ENCODE measurements at regions not wholly inside any gene's neighbourhood (a gene's known extent, or its start where the extent isn't known, plus 50 kb on each side); places are given as distances from the start of the nearest gene placed in this dataset.

DNA sequence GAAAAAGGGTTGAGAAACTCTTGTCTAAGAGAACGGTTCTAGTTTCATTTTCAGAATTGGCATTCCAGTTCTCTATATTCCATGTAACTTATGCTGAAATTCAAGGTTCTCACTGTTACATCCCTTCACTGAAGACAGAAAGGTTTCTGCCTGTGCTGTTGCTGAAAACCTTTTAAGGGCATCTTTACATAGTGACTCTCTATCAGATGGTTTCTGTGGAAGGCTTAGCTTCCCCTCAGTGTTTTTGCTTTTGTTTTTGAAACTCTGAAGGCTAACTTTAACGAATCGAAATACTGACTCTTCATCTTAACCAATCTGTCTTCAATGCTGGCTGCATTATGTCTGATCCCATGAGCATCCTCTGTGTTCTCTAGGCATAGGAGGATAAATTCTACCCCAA lies 1286.2 kb upstream of the EYS start:
- no peak for DNase-seq

DNA sequence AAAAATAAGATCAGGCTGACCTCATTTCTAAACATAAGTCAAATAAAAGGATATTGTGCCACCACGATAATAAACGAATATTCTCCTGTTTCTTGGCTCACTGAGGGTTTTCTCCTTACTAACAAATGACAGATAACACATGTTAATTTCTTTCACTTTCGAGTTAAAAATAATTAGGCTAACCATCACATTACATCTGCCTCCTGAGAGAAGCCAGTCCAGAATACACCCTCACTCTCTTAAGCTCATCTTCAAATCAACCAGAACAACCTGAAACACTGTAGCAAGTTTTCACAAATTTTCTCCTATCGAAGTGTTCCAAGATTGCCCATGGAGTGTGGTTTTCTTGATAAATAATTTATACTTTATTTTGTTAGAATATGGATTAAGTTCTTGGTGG lies 1285.6 kb upstream of the EYS start:
- no peak for DNase-seq

DNA sequence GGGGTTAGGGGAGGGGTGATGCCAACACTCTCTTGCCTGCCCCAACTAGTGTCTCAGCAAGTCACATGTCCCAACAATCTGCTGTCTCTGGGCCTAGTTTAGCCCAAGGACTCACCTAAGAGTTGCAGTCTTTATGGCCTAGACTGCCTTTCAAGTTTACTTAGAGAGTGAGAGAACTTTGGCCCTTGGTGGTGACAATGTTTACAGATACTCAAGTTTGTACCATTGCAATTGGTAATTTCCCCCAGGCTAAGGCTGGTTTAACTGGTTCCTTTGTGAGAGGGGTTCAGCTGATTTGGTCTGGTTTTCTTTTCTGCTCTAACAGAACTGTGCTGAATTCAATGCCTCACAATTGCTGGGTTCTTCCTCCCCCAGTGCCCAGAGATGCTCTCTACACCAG lies 1279.9 kb upstream of the EYS start:
- DNase-seq = no peak

GRCh38 chr6:66985816-66986215 lies 1278.8 kb upstream of the EYS start:
- no peak for DNase-seq

- no peak for DNase-seq
Measured at GRCh38 chr6:66970373-66970772, 1263.3 kb upstream of the EYS start.

- no peak for DNase-seq
Measured at GRCh38 chr6:66965227-66965626, 1258.2 kb upstream of the EYS start.

DNA sequence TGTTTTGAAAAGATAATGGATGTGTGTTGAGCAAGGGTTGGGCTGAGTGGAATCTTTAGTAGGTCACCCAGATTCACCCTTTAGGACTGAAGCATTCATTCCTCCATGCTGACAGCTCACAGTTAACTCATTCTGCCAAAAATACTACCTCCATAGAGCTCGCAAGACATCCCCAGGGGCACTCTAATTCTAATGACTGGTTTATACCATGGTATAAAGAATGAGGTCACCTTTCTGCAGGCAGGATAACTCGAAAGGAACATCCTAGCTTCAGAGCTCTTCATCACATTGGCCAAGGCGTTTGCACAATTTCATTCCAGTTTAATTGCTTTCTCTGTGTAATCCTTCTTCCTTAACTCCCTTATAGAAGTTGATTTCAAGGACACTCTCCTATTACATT lies 1257.2 kb upstream of the EYS start:
- no peak for DNase-seq

- DNase-seq = no peak
Measured at GRCh38 chr6:66962082-66962481, 1255.1 kb upstream of the EYS start.

DNA sequence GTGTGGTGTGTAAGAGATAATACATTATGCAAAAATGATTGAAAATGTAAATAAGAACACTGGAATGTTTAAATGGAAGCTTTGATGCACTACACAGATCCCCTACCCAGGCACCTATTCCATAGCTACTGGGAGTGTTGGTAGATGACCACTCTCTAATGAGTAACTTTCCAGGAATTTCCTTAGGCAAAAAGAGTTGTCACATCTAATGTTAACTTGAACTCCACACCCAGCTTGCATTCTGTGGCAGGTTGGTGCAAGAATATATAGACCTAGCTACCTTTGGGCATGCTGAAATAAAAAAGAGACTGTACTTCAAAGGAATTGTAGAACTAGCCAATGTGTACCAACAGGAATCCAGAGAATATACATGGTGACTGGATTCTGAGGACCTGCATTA lies 1254.2 kb upstream of the EYS start:
- DNase-seq = no peak

DNA sequence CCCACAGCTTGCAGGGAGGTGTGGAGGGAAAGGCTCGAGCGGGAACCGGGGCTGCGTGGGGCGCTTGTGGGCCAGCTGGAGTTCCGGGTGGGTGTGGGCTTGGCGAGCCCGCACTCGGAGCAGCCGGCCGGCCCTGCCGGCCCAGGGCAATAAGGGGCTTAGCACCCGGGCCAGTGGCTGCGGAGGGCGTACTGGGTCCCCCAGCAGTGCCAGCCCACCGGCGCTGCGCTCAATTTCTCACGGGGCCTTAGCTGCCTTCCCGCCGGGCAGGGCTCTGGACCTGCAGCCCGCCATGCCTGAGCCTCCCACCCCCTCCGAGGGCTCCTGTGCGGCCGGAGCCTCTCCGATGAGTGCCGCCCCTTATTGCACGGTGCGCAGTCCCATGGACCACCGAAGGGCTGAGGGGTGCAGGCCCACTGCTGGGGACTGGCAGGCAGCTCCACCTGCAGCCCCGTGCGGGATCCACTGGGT lies 1242.2 kb upstream of the EYS start:
- no peak for DNase-seq

- DNase-seq = no peak
Measured at GRCh38 chr6:66948106-66948505, 1241.1 kb upstream of the EYS start.

DNA sequence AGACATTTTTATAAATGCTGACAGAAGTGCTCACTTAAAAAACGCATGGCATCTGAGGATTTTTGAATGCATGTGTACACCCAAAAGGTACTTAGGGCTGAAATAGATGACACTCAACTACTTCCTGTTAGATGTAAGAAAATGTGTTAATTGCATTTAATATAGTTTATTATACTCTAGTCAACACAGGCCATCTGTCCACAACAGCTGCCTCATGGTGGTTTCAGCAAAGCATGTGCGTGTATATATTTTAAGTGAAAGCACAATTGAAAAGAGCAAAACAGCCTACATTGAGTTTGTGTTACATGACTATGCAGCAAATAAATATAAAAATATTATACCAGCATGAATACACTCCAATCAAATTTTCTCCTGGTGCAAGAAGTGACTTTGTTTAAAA lies 1233.0 kb upstream of the EYS start:
- peak; percentile 23 for DNase-seq

GRCh38 chr6:66937180-66937579 lies 1230.2 kb upstream of the EYS start:
- no peak for DNase-seq

DNA sequence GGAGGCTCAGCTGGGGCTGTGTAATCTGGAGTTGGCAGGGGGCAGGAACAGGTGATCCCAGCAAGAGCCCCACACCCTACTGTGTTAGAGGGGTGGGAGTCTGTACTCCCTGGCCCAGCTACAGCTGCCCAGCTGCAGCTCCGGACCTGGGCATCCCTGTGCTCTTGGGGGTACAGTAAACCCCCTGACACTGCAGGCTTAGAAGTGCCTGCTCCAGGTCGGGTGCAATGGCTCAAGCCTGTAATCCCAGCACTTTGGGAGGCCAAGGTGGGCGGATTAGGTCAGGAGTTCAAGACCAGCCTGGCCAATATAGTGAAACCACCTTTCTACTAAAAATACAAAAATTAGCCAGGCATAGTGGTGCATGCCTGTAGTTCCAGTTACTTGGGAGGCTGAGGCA lies 1228.6 kb upstream of the EYS start:
- no peak for DNase-seq

DNA sequence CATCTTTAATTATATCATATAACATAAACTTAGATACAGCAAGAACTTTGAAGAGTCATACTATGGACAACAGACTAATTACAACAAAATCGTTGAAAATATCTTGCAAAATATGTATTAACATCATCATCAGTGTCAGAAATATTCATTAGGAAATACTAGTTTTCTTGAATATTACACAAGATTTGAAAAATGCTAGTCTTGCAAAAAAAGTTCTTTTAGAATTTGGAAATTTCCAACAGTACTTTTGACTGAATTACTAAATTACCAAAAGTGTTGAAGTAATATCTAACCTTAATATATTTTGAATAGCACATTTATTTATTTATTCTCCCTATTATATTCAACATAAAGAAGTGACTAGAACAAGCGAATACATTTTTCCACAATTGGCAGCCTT lies 1224.8 kb upstream of the EYS start:
- no peak for DNase-seq

DNA sequence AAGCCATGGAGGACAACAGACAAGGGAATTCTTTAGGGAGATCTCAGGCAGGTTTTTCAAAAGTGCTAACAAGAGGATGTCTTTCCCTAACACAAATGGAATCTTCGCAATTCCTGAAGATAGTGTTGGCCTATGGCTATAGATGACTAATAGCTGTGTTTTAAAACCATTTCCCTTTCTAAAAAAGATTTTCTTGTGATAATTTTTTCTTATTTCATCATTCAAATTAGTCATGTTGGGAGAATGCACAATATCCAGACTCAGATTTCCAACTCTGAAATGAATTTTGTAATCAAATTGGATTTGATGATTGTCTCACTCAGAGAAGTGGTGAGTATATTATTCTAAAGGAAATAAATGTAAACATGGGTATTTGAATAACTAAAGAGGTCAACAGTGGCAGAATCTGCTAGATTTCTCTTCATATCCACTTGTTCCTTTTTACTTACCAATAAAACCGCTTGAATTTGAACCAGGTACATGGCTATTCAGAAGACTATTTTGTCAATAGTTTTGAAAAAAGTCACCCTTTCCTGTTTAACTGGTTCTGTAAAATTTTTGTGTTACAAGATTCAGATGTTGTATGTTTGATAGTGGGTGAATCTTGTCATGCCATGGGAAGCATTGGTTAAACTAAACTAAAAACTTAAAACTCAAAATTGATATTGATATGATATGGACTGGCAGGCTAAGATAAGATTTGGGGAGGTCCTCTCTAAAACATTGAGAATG lies 1223.7 kb upstream of the EYS start:
- no peak for DNase-seq

- DNase-seq = no peak
Measured at GRCh38 chr6:66926060-66926459, 1219.0 kb upstream of the EYS start.

DNA sequence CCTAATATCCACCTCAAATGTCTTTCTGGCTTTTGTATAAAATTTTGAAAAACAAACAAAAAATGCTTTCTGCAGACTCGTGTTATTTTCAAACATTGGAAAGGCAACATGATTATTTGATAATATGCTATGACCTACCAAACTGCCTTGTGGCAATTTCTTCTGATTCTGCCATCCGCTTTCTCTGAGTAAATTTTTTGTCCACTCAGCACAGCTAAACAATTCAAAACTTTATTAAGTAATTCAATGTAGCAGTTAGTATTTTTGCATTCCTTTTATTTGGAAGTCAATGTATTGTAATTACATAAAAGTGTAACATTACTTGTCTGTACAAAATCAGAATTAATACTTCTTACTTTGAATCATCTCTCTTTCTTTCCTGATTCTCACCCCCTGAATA lies 1206.6 kb upstream of the EYS start:
- DNase-seq = no peak

DNA sequence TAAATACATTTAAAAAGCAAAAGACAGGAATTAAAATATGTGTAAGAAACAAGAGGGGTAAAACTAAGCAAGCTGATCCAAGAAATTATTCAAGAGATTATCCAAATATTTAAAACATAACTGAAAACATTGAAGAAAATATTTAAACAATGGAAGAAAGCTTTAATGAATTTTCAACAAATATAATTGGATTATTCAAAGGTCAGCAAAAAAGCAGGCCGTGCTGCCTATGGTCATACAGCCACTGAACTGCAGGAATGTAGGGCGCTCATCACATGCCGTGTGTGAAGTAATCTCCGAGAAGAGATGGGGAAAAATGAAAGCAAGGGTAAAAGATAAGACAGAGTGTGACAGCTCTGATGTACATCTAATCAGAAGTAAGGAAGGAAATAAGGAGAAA lies 1195.4 kb upstream of the EYS start:
- no peak for DNase-seq

DNA sequence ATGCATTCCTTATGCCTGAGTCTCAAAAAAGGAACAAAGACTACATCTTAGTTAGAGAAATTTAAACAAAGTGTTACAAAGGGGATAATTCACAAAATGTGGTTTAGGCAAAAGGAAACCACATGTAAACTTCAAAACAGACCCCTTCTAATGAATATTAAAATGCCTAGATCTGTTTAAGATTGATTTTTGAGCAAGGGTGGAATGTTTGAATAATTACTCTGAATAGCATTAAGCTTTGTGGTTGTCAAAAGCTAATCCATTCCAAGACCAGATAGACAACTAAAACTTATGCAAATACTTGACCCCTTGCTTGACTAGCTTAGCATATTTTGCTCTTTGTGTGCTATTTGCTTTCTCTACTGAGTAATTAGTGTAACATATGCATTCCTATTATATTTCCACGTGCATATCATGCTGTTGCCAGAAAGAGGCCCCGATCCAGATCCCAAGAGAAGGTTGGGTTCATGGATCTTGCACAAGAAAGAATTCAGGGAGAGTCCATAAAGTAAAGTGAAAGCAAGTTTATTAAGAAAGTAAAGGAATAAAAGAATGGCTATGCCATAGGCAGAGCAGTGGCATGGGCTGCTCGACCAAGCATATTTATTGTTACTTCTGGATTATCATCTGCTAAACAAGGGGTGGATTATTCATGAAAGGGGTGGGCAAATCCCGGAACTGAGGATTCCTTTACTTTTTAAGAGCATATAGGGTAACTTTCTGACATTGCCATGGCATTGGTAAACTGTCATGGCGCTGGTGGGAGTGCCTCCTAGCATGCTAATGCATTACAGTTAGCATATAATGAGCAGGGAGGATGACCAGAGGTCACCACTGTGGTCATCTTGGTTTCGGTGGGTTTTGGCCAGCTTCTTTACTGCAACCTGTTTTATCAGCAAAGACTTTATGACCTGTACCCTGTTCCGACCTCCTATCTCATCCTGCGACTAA lies 1193.4 kb upstream of the EYS start:
- DNase-seq = no peak

- DNase-seq = peak; percentile 6
Measured at GRCh38 chr6:66897576-66897975, 1190.5 kb upstream of the EYS start.

- DNase-seq = no peak
Measured at GRCh38 chr6:66896415-66896814, 1189.4 kb upstream of the EYS start.

DNA sequence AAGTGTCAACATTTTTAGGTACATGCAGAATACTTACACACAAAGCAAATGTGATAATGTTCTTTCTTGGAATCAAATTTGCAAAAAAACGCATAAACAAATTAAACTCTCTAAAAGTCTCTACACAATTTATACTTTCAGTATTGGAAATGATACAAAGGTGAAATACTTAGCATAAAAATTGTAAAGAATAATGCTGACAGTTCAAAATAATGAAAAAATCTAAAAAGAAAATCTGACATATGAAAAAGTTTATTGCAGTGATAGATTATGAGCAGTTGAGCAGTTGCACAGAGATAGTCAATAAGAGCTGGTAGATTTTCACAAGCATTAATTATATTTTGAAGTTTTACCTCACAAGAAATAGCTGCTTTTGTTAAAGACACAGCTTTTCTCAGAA lies 1176.4 kb upstream of the EYS start:
- no peak for DNase-seq

DNA sequence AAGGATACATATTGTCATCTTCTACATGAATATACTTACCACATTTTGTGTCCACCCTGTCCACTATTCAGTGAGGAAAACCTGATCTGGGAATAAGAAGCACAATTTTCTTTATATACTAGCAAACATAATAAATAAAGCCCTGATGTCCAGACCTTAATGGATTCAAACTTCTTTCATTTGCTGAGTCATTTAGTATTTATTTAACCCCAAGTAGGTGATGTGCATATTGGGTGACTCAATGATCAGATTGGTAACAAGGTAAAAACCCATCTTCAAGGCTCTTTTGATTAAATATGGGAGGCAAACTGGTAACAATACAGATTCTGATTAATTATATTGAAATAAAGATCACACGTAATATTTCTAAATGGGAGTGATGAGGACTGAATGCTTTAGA lies 1159.8 kb upstream of the EYS start:
- no peak for DNase-seq
